Upper lobe of left lung (tissue), 6 donors: ENCODE measurements at regions not wholly inside any gene's neighbourhood (a gene's known extent, or its start where the extent isn't known, plus 50 kb on each side); places are given as distances from the start of the nearest gene placed in this dataset.

ENCODE experiments used
- ATAC-seq, 2 donors: fragments of 200-7000 bp; cut with Tn5 transposase; one replicate each; pipeline ENCODE4 v1.9.1; 2022; ENCODE audit warnings: mild to moderate bottlenecking in 2 of 2, moderate library complexity in 2 of 2; ENCODE audit not compliant: low FRiP score in 2 of 2
- DNase-seq, 2 donors: peaks; one replicate each; pipeline ENCODE4 v3.0.0-alpha.2; 2019 to 2020
- H3K27ac ChIP-seq, 4 donors: fragments of 200-600 bp; sonication (generic); one replicate each; pipeline ENCODE4 v1.5.1; 2016 to 2019
- H3K27me3 ChIP-seq, 4 donors: fragments of 200-600 bp; sonication (generic); one replicate each; pipeline ENCODE4 v1.5.1; 2017 to 2019
- H3K36me3 ChIP-seq, 4 donors: fragments of 200-600 bp; sonication (generic); one replicate each; pipeline ENCODE4 v1.5.1; 2016 to 2019
- H3K4me1 ChIP-seq, 4 donors: fragments of 200-600 bp; sonication (generic); one replicate each; pipeline ENCODE4 v1.5.1; 2018 to 2019
- H3K4me3 ChIP-seq, 4 donors: fragments of 200-600 bp; sonication (generic); one replicate each; pipeline ENCODE4 v1.5.1; 2017 to 2019; ENCODE audit warnings: mild to moderate bottlenecking in 2 of 4, moderate library complexity in 1 of 4
- H3K9me3 ChIP-seq, 4 donors: fragments of 200-600 bp; sonication (generic); one replicate each; pipeline ENCODE4 v1.5.1; 2018 to 2019
- CTCF ChIP-seq, 6 experiments: fragments of 450-650 bp in 4 of 6; fragments of 200-600 bp in 2 of 6; sonication (generic) in 2 of 6; IDR thresholded peaks; one replicate each; pipeline ENCODE4 v1.5.1; 2016 to 2019; ENCODE audit warnings: antibody characterized with exemption in 6 of 6
- EP300 ChIP-seq, 4 donors: sonication (generic); formaldehyde crosslinking; IDR thresholded peaks; one replicate each; pipeline ENCODE4 v1.5.1; 2017; ENCODE audit warnings: antibody characterized with exemption in 4 of 4, control low read depth in 2 of 4
- POLR2A ChIP-seq, 4 donors: fragments of 450-650 bp; IDR thresholded peaks; one replicate each; pipeline ENCODE4 v1.5.1; 2016 to 2017; ENCODE audit warnings: antibody characterized with exemption in 4 of 4, mild to moderate bottlenecking in 2 of 4
- POLR2AphosphoS5 ChIP-seq, 2 donors: sonication (generic); formaldehyde crosslinking; IDR thresholded peaks; one replicate each; pipeline ENCODE4 v1.5.1; 2017; ENCODE audit warnings: antibody characterized with exemption in 2 of 2
- WGBS, 2 donors: methylation state at CpG; one replicate each; pipeline ENCODE4 v1.1.5; 2017 to 2018; 5-methylcytosine and 5-hydroxymethylcytosine counted together
- donor health status: DM: no; HTN: no; CAD: no; lungs with moderate emphysema.
- donor health status: DM: no; HTN: yes; CAD: no; lungs with severe emphysema.

DNA sequence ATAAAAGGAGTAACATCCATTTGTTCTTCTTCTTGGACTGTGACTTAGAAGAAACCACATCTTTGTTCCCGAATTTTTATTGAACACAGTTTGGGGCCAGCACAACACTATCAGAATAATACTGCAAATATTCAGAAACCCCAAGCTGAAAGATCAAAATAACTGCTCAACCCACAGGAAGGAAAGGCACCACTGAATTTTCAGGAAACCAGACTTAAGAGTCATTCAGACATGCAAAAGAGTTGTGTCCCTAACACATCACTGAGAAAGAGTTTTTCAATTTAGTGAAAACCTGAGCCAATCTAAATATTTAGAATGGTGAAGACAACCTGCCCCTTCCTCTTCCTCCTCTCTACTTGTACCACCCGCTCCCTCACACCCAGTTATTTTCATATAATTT lies 295.0 kb upstream of the RORA start:
- H3K4me1 ChIP-seq: no peaks in the 10 kb centered on the region
- H3K27ac ChIP-seq: no peak overlapping the region
- H3K36me3 ChIP-seq: no peaks in the 10 kb centered on the region
- H3K9me3 ChIP-seq: no peaks in the 10 kb centered on the region
- no peak overlapping the region for H3K4me3 ChIP-seq
- DNase-seq (no peak), ATAC-seq (no peak)
- TF ChIP-seq POLR2AphosphoS5 (IDR thresholded peaks at IDR 0.05) (no peak), CTCF (IDR thresholded peaks at IDR 0.05) (no peak)
- no peaks in the 10 kb centered on the region for H3K27me3 ChIP-seq
- WGBS, 2 donors: 46 to 48% methylated on average over 2 of the region's 2 CpGs

GRCh38 chr15:61522411-61522810 lies 293.3 kb upstream of the RORA start:
- DNase-seq (no peak), ATAC-seq (no peak)
- no peak for TF ChIP-seq POLR2AphosphoS5 (IDR thresholded peaks at IDR 0.05)
- TF ChIP-seq EP300 (IDR thresholded peaks at IDR 0.05): no peak
- no peak for TF ChIP-seq CTCF (IDR thresholded peaks at IDR 0.05)
- TF ChIP-seq POLR2A (IDR thresholded peaks at IDR 0.05): no peak
- Histone ChIP-seq H3K27ac (no peak overlapping the region), H3K9me3 (no peaks in the 10 kb centered on the region), H3K4me1 (no peaks in the 10 kb centered on the region), H3K27me3 (no peaks in the 10 kb centered on the region), H3K4me3 (no peak overlapping the region), H3K36me3 (no peaks in the 10 kb centered on the region)

- H3K4me1 ChIP-seq: no peaks in the 10 kb centered on the region
- no peak for TF ChIP-seq POLR2AphosphoS5 (IDR thresholded peaks at IDR 0.05)
- DNase-seq: no peak
- H3K36me3 ChIP-seq: no peaks in the 10 kb centered on the region
- WGBS, 2 donors: 44 to 48% methylated on average over 3 of the region's 3 CpGs
- ATAC-seq: no peak
- H3K27me3 ChIP-seq: no peaks in the 10 kb centered on the region
- no peak overlapping the region for H3K27ac ChIP-seq
- H3K9me3 ChIP-seq: no peaks in the 10 kb centered on the region
- no peak overlapping the region for H3K4me3 ChIP-seq
Observed at GRCh38 chr15:61521953-61522352, 292.9 kb upstream of the RORA start.

DNA sequence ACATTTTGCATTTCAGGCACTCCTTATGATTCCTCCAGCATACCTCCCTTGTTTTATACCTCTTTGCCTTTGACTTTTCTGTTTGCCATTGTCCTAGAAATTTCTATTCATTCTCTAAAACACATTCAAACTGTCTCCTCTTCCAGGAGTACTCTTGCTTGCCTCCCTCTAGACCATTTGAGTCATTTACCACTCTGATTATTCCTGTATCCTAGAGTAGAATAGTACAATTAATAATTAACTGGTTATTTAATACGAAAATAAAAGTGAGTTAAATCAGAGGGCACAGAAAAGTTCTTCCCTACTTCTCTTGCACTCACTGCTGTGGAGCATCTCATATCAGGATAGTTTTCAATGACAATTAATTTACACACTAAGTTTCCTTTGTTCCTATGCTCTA lies 290.2 kb upstream of the RORA start:
- H3K9me3 ChIP-seq: no peaks in the 10 kb centered on the region
- ATAC-seq (no peak), DNase-seq (no peak)
- H3K27ac ChIP-seq: no peak overlapping the region
- H3K27me3 ChIP-seq: no peaks in the 10 kb centered on the region
- H3K36me3 ChIP-seq: no peaks in the 10 kb centered on the region
- WGBS, 2 donors: 78 to 82% methylated on average over 1 of the region's 1 CpG
- no peaks in the 10 kb centered on the region for H3K4me1 ChIP-seq
- TF ChIP-seq POLR2AphosphoS5 (IDR thresholded peaks at IDR 0.05) (no peak), EP300 (IDR thresholded peaks at IDR 0.05) (no peak), CTCF (IDR thresholded peaks at IDR 0.05) (no peak), POLR2A (IDR thresholded peaks at IDR 0.05) (no peak)
- no peak overlapping the region for H3K4me3 ChIP-seq

GRCh38 chr15:61518191-61518950 lies 289.3 kb upstream of the RORA start:
- ATAC-seq: no peak
- no peak for DNase-seq
- no peaks in the 10 kb centered on the region for H3K36me3 ChIP-seq
- no peaks in the 10 kb centered on the region for H3K27me3 ChIP-seq
- H3K27ac ChIP-seq: no peak overlapping the region
- H3K4me1 ChIP-seq: no peaks in the 10 kb centered on the region
- H3K4me3 ChIP-seq: no peak overlapping the region
- TF ChIP-seq POLR2A (IDR thresholded peaks at IDR 0.05): no peak
- no peaks in the 10 kb centered on the region for H3K9me3 ChIP-seq
- WGBS, 2 donors: 84 to 86% methylated on average over 7 of the region's 7 CpGs

DNA sequence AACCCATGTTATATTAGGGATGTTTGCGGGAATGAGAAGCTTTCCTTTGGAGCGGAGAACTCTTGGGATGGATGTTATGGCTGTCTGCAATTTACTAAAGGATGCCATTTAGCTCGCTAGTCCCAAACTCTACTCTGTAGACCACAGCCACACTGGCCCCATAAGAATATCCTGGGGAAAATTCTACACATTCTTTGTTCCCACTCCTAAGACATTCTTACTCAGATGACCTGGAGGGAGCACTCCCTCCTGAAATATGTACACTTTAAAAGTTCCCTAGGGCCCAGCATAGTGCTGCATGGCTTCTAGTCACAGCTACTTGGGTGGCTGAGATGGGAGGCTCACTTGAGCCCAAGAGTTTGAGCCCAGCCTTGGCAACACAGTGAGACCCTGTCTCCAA lies 288.7 kb upstream of the RORA start:
- Histone ChIP-seq H3K36me3 (no peaks in the 10 kb centered on the region), H3K4me1 (no peaks in the 10 kb centered on the region), H3K4me3 (no peak overlapping the region), H3K27ac (no peak overlapping the region), H3K27me3 (no peaks in the 10 kb centered on the region), H3K9me3 (no peaks in the 10 kb centered on the region)
- 91 to 93% methylated on average over 3 of the region's 3 CpGs for WGBS, 2 donors
- no peak for DNase-seq
- TF ChIP-seq EP300 (IDR thresholded peaks at IDR 0.05): no peak
- TF ChIP-seq POLR2A (IDR thresholded peaks at IDR 0.05): no peak
- no peak for TF ChIP-seq CTCF (IDR thresholded peaks at IDR 0.05)
- no peak for TF ChIP-seq POLR2AphosphoS5 (IDR thresholded peaks at IDR 0.05)
- ATAC-seq: no peak
